Neural cell (in vitro differentiated cells): ENCODE measurements at regions not wholly inside any gene's neighbourhood (a gene's known extent, or its start where the extent isn't known, plus 50 kb on each side); places are given as distances from the start of the nearest gene placed in this dataset.

Source experiments
- H2AFZ ChIP-seq: fragments of 200-600, 300-800 bp; sonication (generic), shearing (Covaris generic); 2 replicates; pipeline ENCODE4 v1.6.0; 2014; ENCODE audit warnings: low read depth, mild to moderate bottlenecking, antibody characterized with exemption, low read length, moderate library complexity
- H3F3A ChIP-seq: fragments of 200-600 bp; shearing (Covaris generic); 2 replicates; pipeline ENCODE4 v1.6.1; 2016; ENCODE audit warnings: mild to moderate bottlenecking, moderate library complexity, mixed read lengths, antibody characterized with exemption, low read length; ENCODE audit not compliant: insufficient read depth, poor library complexity, severe bottlenecking
- H3K27ac ChIP-seq: fragments of 200-600, 300-800 bp; sonication (generic), shearing (Covaris generic); 2 replicates; pipeline ENCODE4 v1.5.1; 2014; ENCODE audit warnings: mild to moderate bottlenecking, low read length, moderate library complexity
- H3K27me3 ChIP-seq: fragments of 300-800, 200-600 bp; sonication (generic), shearing (Covaris generic); 2 replicates; pipeline ENCODE4 v1.6.0; 2014; ENCODE audit warnings: mild to moderate bottlenecking, low read depth, low read length, moderate library complexity; ENCODE audit not compliant: insufficient read depth
- H3K36me3 ChIP-seq: fragments of 300-800, 200-600 bp; sonication (generic), shearing (Covaris generic); 2 replicates; pipeline ENCODE4 v1.5.1; 2014; ENCODE audit warnings: mild to moderate bottlenecking, antibody characterized with exemption, low read length, moderate library complexity; ENCODE audit not compliant: insufficient read depth
- H3K4me2 ChIP-seq: fragments of 300-800, 200-600 bp; sonication (generic), shearing (Covaris generic); 2 replicates; pipeline ENCODE4 v1.6.0; 2014; ENCODE audit warnings: mild to moderate bottlenecking, low read length
- H3K4me3 ChIP-seq: fragments of 300-800, 200-600 bp; sonication (generic), shearing (Covaris generic); 2 replicates; pipeline ENCODE4 v1.5.1; 2014; ENCODE audit warnings: mild to moderate bottlenecking, low read length, moderate library complexity
- H3K79me2 ChIP-seq: fragments of 200-600 bp; shearing (Covaris generic); replicated peaks from 2 replicates; pipeline ENCODE4 v1.6.0; 2014; ENCODE audit warnings: mild to moderate bottlenecking, low read length, moderate library complexity; ENCODE audit not compliant: insufficient read depth
- H3K9ac ChIP-seq: fragments of 300-800, 200-600 bp; sonication (generic), shearing (Covaris generic); 2 replicates; pipeline ENCODE4 v1.6.1; 2016; ENCODE audit warnings: mild to moderate bottlenecking, low read length, mixed read lengths
- H3K9me2 ChIP-seq: fragments of 200-600 bp; shearing (Covaris generic); 2 replicates; pipeline ENCODE4 v1.6.1; 2016; ENCODE audit warnings: mild to moderate bottlenecking, low read length, mixed read lengths; ENCODE audit not compliant: insufficient read depth
- H3K9me3 ChIP-seq: fragments of 200-600, 300-800 bp; sonication (generic), shearing (Covaris generic); 2 replicates; pipeline ENCODE4 v1.6.1; 2016; ENCODE audit warnings: mild to moderate bottlenecking, mixed run types, low read length, moderate library complexity, mixed read lengths
- H4K20me1 ChIP-seq: fragments of 200-600 bp; shearing (Covaris generic); 2 replicates; pipeline ENCODE4 v1.6.1; 2016; ENCODE audit warnings: mild to moderate bottlenecking, mixed run types; ENCODE audit not compliant: insufficient read depth
- CTCF ChIP-seq: fragments of 450-650 bp; IDR thresholded peaks from 2 replicates; pipeline ENCODE4 v1.5.1; 2014; ENCODE audit warnings: antibody characterized with exemption, mild to moderate bottlenecking, moderate library complexity; ENCODE audit not compliant: poor library complexity, severe bottlenecking
- EP300 ChIP-seq: fragments of 450-650 bp; conservative IDR thresholded peaks from 2 replicates; pipeline ENCODE4 v1.6.1; 2014; ENCODE audit warnings: antibody characterized with exemption, mild to moderate bottlenecking, moderate library complexity; ENCODE audit not compliant: poor library complexity, severe bottlenecking
- EZH2 ChIP-seq: fragments of 200-600, 300-800 bp; shearing (Covaris generic), sonication (generic); IDR thresholded peaks from 2 replicates; pipeline ENCODE4 v1.6.1; 2014; ENCODE audit warnings: antibody characterized with exemption, low read length, borderline replicate concordance, mild to moderate bottlenecking; ENCODE audit not compliant: insufficient read depth, poor library complexity, severe bottlenecking
- MXI1 ChIP-seq: fragments of 450-650 bp; conservative IDR thresholded peaks from 2 replicates; pipeline ENCODE4 v1.6.1; 2014; ENCODE audit warnings: antibody characterized with exemption, mild to moderate bottlenecking; ENCODE audit not compliant: poor library complexity, severe bottlenecking
- POLR2AphosphoS5 ChIP-seq: IDR thresholded peaks from 2 replicates; pipeline ENCODE4 v1.6.1; 2012
- RAD21 ChIP-seq: fragments of 450-650 bp; conservative IDR thresholded peaks from 2 replicates; pipeline ENCODE4 v1.6.1; 2014; ENCODE audit warnings: antibody characterized with exemption, mild to moderate bottlenecking, moderate library complexity
- SMC3 ChIP-seq: fragments of 450-650 bp; conservative IDR thresholded peaks from 2 replicates; pipeline ENCODE4 v1.6.1; 2014; ENCODE audit warnings: antibody characterized with exemption, mild to moderate bottlenecking, moderate library complexity; ENCODE audit not compliant: poor library complexity
- TAF1 ChIP-seq: IDR thresholded peaks from 2 replicates; pipeline ENCODE4 v1.6.1; 2012; ENCODE audit warnings: low read depth
- TF ChIP-seq, protein P1 (sequence below): IDR thresholded peaks from 2 replicates; pipeline ENCODE4 v1.6.1; 2012; ENCODE audit warnings: borderline replicate concordance

DNA sequence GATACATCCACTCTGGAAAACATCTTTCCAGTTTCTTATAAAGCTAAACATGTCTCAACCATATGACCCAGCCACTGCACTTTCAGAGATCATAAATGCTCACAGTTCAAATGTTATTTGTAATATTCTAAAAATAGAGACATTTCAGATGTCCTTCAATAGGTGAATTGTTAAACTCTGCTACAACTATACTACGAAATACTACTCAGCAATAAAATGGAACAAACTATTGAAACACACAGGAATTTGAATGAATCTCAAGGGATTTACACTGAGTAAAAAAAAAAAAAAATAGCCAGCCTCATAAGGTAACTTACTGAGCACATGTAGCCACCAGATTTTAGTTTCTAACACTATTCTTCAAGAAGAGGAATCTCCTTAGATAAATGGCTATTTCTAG, 253.9 kb downstream of the PCDH18 start:
- Histone ChIP-seq H3K79me2 (no peaks in the 10 kb centered on the region), H3K9me2 (no peaks in the 10 kb centered on the region), H3K27me3 (no peaks in the 10 kb centered on the region), H3K9ac (no peak overlapping the region), H3K4me2 (no peak overlapping the region), H3F3A (no peaks in the 10 kb centered on the region), H3K27ac (no peak overlapping the region), H4K20me1 (no peaks in the 10 kb centered on the region), H3K9me3 (no peaks in the 10 kb centered on the region), H3K36me3 (no peaks in the 10 kb centered on the region), H3K4me3 (no peak overlapping the region), H2AFZ (no peak overlapping the region)
- TF ChIP-seq TAF1 = no peak
- TF ChIP-seq CTCF = no peak
- no peak for TF ChIP-seq EZH2
- no peak for TF ChIP-seq MXI1
- TF ChIP-seq, protein P1, sequence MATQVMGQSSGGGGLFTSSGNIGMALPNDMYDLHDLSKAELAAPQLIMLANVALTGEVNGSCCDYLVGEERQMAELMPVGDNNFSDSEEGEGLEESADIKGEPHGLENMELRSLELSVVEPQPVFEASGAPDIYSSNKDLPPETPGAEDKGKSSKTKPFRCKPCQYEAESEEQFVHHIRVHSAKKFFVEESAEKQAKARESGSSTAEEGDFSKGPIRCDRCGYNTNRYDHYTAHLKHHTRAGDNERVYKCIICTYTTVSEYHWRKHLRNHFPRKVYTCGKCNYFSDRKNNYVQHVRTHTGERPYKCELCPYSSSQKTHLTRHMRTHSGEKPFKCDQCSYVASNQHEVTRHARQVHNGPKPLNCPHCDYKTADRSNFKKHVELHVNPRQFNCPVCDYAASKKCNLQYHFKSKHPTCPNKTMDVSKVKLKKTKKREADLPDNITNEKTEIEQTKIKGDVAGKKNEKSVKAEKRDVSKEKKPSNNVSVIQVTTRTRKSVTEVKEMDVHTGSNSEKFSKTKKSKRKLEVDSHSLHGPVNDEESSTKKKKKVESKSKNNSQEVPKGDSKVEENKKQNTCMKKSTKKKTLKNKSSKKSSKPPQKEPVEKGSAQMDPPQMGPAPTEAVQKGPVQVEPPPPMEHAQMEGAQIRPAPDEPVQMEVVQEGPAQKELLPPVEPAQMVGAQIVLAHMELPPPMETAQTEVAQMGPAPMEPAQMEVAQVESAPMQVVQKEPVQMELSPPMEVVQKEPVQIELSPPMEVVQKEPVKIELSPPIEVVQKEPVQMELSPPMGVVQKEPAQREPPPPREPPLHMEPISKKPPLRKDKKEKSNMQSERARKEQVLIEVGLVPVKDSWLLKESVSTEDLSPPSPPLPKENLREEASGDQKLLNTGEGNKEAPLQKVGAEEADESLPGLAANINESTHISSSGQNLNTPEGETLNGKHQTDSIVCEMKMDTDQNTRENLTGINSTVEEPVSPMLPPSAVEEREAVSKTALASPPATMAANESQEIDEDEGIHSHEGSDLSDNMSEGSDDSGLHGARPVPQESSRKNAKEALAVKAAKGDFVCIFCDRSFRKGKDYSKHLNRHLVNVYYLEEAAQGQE = no peak
- no peak for TF ChIP-seq POLR2AphosphoS5
- TF ChIP-seq EP300 = no peak
- TF ChIP-seq SMC3 = no peak
- no peak for TF ChIP-seq RAD21

DNA sequence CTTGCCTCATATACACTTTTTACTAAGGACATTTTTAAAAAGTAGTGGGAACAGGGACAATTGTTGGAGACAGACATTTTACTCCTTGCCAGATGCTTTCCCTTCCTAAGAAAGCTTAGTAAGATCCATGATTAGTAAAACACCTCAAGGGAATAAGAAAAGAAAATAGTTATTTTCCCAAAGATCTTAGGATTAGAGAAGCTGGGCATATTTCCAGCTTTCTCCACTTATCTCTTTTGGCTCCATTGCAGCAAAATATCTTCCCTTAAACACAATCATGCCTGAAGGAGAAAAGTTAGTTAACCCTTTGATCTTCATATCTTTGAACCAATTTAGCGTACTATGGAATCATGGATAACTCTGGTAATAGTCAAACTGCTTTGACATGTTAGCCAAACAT, 257.9 kb downstream of the PCDH18 start:
- H2AFZ ChIP-seq = no peak overlapping the region
- TF ChIP-seq MXI1 = no peak
- TF ChIP-seq TAF1 = no peak
- no peak for TF ChIP-seq CTCF
- TF ChIP-seq EZH2 = no peak
- TF ChIP-seq POLR2AphosphoS5 = no peak
- TF ChIP-seq SMC3 = no peak
- TF ChIP-seq EP300 = no peak
- TF ChIP-seq RAD21 = no peak
- TF ChIP-seq, protein P1 = no peak
- no peaks in the 10 kb centered on the region for H3K36me3 ChIP-seq
- H3K4me3 ChIP-seq = no peak overlapping the region
- no peaks in the 10 kb centered on the region for H3K9me2 ChIP-seq
- no peaks in the 10 kb centered on the region for H3K9me3 ChIP-seq
- no peak overlapping the region for H3K9ac ChIP-seq
- H3K27ac ChIP-seq = no peak overlapping the region
- no peak overlapping the region for H3K4me2 ChIP-seq
- H3K27me3 ChIP-seq = no peaks in the 10 kb centered on the region
- no peaks in the 10 kb centered on the region for H3K79me2 ChIP-seq
- no peaks in the 10 kb centered on the region for H3F3A ChIP-seq
- H4K20me1 ChIP-seq = no peaks in the 10 kb centered on the region
